ENCODE measurements at regions not wholly inside any gene's neighbourhood (a gene's known extent, or its start where the extent isn't known, plus 50 kb on each side); places are given as distances from the start of the nearest gene placed in this dataset.

DNA sequence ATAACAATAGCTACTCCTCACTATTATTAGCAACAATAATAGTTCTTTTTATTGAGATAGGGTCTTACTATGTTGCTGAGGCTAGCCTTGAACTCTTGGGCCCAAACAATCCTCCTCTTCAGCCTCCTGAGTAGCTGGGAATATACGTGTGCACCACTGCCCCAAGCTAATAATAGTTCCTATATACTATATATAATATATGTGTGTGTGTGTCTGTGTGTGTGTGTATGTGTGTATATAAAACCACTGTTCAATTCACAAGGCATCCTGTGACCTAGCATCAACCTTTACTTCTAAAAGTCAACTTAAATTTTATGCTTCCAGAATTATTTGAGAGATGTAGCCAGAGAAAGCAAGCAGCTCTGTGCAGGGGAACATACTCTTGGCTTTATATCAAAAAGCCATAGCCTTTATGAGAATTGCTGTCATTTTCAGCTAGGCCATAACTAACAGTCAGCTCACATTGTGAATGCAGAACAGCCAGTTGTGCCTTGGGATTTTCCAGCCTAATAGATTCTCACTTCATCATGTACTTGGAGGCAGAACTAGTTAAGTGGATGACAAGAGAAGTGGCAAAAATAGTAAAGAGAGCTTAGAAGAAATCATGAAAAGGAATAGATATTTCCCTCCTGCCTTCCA is 665.5 kb downstream of the NYAP2 start:
- no peaks in the 10 kb centered on the region for H3K79me2 ChIP-seq (ENCODE audit: low read length)
- no peaks in the 10 kb centered on the region for H3K27me3 ChIP-seq (ENCODE audit: low read length)
- H3K4me1 ChIP-seq (ENCODE audit: low read length), result no peaks in the 10 kb centered on the region
- no peak overlapping the region for H3K9ac ChIP-seq (ENCODE audit: low read length)
- no peaks in the 10 kb centered on the region for H3K9me3 ChIP-seq (ENCODE audit: low read length)
- no peaks in the 10 kb centered on the region for H3K36me3 ChIP-seq (ENCODE audit: insufficient read depth, low read length)
- DNase-seq, result no peak
- no peak overlapping the region for H3K4me3 ChIP-seq (ENCODE audit: low read length)
- H2AFZ ChIP-seq (ENCODE audit: low read length), result no peak overlapping the region
- no peaks in the 10 kb centered on the region for H3K9me2 ChIP-seq (replicated peaks; ENCODE audit: insufficient read depth, low read length)
- no peak overlapping the region for H3K27ac ChIP-seq (ENCODE audit: low read length)
- H4K20me1 ChIP-seq (ENCODE audit: insufficient read depth, low read depth, low read length), result no peaks in the 10 kb centered on the region
- no peak overlapping the region for H3K4me2 ChIP-seq (ENCODE audit: low read depth, low read length, poor library complexity, severe bottlenecking)

DNA sequence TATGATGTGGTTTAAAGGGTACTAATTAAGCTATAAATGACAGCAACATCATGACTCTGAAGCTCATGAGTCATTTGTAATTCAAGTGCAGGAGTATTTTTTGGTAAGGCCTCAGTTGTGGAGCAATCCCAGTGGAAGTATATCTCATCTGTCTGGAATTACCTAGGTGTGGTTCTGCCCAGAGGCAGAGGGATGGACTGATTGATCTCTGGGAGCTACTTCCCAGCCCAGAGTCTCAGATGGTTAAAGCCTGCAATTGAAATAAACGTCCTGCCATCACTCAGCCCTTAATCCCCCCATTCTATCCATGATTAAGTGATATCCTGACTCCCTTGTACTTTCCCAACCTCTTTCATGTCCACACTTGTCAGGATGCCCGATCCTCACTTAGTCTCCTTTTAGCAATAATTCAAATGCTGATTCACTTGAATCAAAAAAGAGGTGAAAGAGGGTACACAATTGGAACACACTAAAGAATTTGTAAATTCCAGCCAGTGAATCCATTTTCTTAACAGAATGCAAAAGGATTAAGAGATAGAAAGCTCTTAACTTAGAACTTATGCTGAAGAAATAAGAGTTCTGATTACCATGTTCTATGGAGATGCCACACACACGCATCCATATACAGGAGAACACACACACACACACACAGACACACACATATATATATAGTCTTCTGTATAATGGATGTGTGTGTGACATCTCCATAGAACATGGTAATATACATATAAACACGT is 664.4 kb downstream of the NYAP2 start:
- no peak for DNase-seq
- H3K36me3 ChIP-seq (ENCODE audit: insufficient read depth, low read length), result no peaks in the 10 kb centered on the region
- H3K4me3 ChIP-seq (ENCODE audit: low read length), result no peak overlapping the region
- H3K9ac ChIP-seq (ENCODE audit: low read length), result no peak overlapping the region
- no peaks in the 10 kb centered on the region for H3K79me2 ChIP-seq (ENCODE audit: low read length)
- no peaks in the 10 kb centered on the region for H3K4me1 ChIP-seq (ENCODE audit: low read length)
- H4K20me1 ChIP-seq (ENCODE audit: insufficient read depth, low read depth, low read length), result no peaks in the 10 kb centered on the region
- no peaks in the 10 kb centered on the region for H3K27me3 ChIP-seq (ENCODE audit: low read length)
- no peak overlapping the region for H3K4me2 ChIP-seq (ENCODE audit: low read depth, low read length, poor library complexity, severe bottlenecking)
- H3K9me2 ChIP-seq (replicated peaks; ENCODE audit: insufficient read depth, low read length), result no peaks in the 10 kb centered on the region
- H2AFZ ChIP-seq (ENCODE audit: low read length), result no peak overlapping the region
- H3K27ac ChIP-seq (ENCODE audit: low read length), result no peak overlapping the region
- no peaks in the 10 kb centered on the region for H3K9me3 ChIP-seq (ENCODE audit: low read length)

DNA sequence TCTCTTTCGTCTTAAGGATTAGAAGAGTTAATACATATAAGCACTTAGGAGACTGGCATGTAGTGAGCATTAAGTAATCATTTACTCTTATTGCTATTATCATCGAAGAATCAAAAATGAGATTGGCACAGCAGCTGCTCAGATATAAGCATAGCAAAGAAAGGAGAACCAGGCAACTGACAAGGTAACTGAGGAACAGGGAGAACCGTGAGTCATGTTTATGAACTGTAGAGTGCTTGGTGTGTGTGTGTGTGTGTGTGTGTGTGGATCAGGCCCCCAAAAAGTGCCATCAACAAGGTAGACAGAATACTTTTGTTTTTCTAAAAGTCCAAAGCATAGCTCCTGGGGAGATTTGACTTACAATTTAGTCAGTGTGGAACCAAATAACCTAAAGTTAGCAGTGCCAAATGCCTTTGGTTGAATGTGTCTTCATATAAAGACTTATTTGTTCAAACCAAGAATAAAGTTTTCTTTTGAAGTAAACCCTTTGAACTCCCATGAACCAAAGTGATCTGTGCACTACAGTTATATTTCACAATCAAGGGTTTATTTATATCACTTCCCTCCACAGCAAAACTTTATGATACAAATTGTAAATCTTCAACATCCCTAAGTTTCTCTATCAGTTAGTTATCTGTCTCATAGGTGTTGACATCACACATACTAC is 660.6 kb downstream of the NYAP2 start:
- H3K27ac ChIP-seq (ENCODE audit: low read length), result no peak overlapping the region

DNA sequence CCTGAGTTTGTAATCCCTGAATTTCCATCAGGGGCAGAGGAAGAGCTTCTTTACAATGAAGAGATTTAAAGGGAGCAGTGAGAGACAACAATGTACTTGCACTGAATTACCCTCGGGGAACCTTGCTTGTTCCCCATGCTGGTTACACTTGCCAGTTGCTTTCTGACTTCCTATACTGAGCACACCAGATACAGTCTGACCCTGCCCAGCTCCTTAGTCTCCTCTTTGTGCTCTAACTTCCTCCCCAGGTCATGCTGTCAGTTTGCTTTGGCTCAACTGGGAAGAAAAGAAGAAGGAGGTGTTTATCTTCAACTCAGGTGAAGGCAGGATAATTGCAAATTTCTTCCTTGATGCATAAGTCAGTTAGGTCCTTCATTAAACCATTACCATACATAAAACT is 658.4 kb downstream of the NYAP2 start:
- DNase-seq, result no peak

More for the DNA sequence above, 660.6 kb downstream of the NYAP2 start:
- H2AFZ ChIP-seq (ENCODE audit: low read length), result no peak overlapping the region
- no peaks in the 10 kb centered on the region for H3K4me1 ChIP-seq (ENCODE audit: low read length)
- DNase-seq, result no peak
- H3K36me3 ChIP-seq (ENCODE audit: insufficient read depth, low read length), result no peaks in the 10 kb centered on the region
- no peaks in the 10 kb centered on the region for H3K27me3 ChIP-seq (ENCODE audit: low read length)
- no peaks in the 10 kb centered on the region; the same call in 1 of the 2 replicates for H3K9me3 ChIP-seq (ENCODE audit: low read length)
- H3K9ac ChIP-seq (ENCODE audit: low read length), result no peak overlapping the region
- H3K4me2 ChIP-seq (ENCODE audit: low read depth, low read length, poor library complexity, severe bottlenecking), result no peak overlapping the region
- H4K20me1 ChIP-seq (ENCODE audit: insufficient read depth, low read depth, low read length), result no peaks in the 10 kb centered on the region
- no peaks in the 10 kb centered on the region for H3K9me2 ChIP-seq (replicated peaks; ENCODE audit: insufficient read depth, low read length)
- H3K4me3 ChIP-seq (ENCODE audit: low read length), result no peak overlapping the region
- H3K79me2 ChIP-seq (ENCODE audit: low read length), result no peaks in the 10 kb centered on the region

DNA sequence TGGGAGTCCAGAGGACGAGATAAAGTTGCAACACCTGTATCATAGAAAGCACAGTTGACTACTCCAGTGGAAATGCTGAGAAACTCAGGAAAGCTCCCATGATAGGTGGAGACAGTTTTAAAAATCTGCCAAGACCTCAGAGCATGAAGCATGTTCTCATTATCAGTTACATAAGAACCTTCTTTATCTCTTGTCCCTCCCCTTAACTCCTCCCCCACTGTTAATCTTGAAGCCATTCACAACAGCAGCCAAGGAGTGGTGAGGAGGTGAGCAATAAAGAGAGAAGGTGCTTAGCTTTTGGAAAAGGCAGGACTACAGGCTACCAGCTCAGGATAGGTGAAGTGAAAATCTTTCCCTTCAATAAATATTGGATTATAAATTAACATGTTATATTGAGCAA is 657.9 kb downstream of the NYAP2 start:
- no peak overlapping the region for H2AFZ ChIP-seq (ENCODE audit: low read length)

More for the DNA sequence above, 658.4 kb downstream of the NYAP2 start:
- Histone ChIP-seq H3K9me3 (ENCODE audit: low read length) (no peaks in the 10 kb centered on the region; the same call in 1 of the 2 replicates), H3K36me3 (ENCODE audit: insufficient read depth, low read length) (no peaks in the 10 kb centered on the region), H3K9me2 (replicated peaks; ENCODE audit: insufficient read depth, low read length) (no peaks in the 10 kb centered on the region), H3K27me3 (ENCODE audit: low read length) (no peaks in the 10 kb centered on the region), H3K79me2 (ENCODE audit: low read length) (no peaks in the 10 kb centered on the region), H2AFZ (ENCODE audit: low read length) (no peak overlapping the region), H3K9ac (ENCODE audit: low read length) (no peak overlapping the region), H3K4me3 (ENCODE audit: low read length) (no peak overlapping the region), H3K27ac (ENCODE audit: low read length) (no peak overlapping the region), H3K4me1 (ENCODE audit: low read length) (no peaks in the 10 kb centered on the region), H4K20me1 (ENCODE audit: insufficient read depth, low read depth, low read length) (no peaks in the 10 kb centered on the region), H3K4me2 (ENCODE audit: low read depth, low read length, poor library complexity, severe bottlenecking) (no peak overlapping the region)

DNA sequence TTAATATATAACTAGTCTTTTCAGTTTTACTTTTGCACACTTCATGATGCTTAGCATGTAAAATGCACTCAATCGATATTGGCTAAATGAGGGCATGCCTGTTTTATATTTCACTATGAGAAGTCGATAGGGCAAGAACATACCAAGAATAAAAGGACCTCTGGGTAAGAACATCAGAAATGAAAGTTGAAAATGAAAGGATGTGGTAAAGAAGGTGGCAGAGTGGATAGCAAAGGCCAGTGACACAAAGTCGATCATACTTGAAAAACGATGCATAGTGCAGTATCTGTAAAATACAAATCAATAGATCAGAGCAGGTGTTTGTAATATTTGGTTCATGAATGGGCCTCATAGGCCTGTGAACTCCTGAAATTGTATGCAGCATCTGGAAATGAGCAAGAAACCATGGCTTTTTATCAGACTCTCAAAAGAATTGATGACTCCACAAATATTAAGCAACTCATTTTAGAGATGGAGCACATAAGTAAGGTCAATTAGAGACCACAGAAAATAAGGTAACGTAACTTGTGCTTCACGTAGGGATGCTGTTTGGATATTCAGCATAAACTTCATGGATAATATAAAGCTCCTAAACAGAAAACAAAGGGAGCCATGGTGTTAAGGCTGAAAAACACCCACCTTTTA is 653.4 kb downstream of the NYAP2 start:
- H3K36me3 ChIP-seq (ENCODE audit: insufficient read depth, low read length), result no peaks in the 10 kb centered on the region
- H2AFZ ChIP-seq (ENCODE audit: low read length), result no peak overlapping the region
- no peaks in the 10 kb centered on the region for H4K20me1 ChIP-seq (ENCODE audit: insufficient read depth, low read depth, low read length)
- no peaks in the 10 kb centered on the region for H3K4me1 ChIP-seq (ENCODE audit: low read length)
- H3K27me3 ChIP-seq (ENCODE audit: low read length), result no peaks in the 10 kb centered on the region
- H3K4me3 ChIP-seq (ENCODE audit: low read length), result no peak overlapping the region
- no peak overlapping the region for H3K4me2 ChIP-seq (ENCODE audit: low read depth, low read length, poor library complexity, severe bottlenecking)
- no peaks in the 10 kb centered on the region for H3K79me2 ChIP-seq (ENCODE audit: low read length)
- no peaks in the 10 kb centered on the region for H3K9me2 ChIP-seq (replicated peaks; ENCODE audit: insufficient read depth, low read length)
- H3K27ac ChIP-seq (ENCODE audit: low read length), result no peak overlapping the region
- no peak overlapping the region for H3K9ac ChIP-seq (ENCODE audit: low read length)
- DNase-seq, result no peak
- no peaks in the 10 kb centered on the region; the same call in 1 of the 2 replicates for H3K9me3 ChIP-seq (ENCODE audit: low read length)

More for the DNA sequence above, 657.9 kb downstream of the NYAP2 start:
- H3K4me3 ChIP-seq (ENCODE audit: low read length), result no peak overlapping the region
- no peaks in the 10 kb centered on the region for H4K20me1 ChIP-seq (ENCODE audit: insufficient read depth, low read depth, low read length)
- H3K9ac ChIP-seq (ENCODE audit: low read length), result no peak overlapping the region
- no peaks in the 10 kb centered on the region for H3K9me2 ChIP-seq (replicated peaks; ENCODE audit: insufficient read depth, low read length)
- no peaks in the 10 kb centered on the region for H3K36me3 ChIP-seq (ENCODE audit: insufficient read depth, low read length)
- no peaks in the 10 kb centered on the region for H3K27me3 ChIP-seq (ENCODE audit: low read length)
- no peaks in the 10 kb centered on the region for H3K79me2 ChIP-seq (ENCODE audit: low read length)
- H3K9me3 ChIP-seq (ENCODE audit: low read length), result no peaks in the 10 kb centered on the region; the same call in 1 of the 2 replicates
- H3K27ac ChIP-seq (ENCODE audit: low read length), result no peak overlapping the region
- no peak overlapping the region for H3K4me2 ChIP-seq (ENCODE audit: low read depth, low read length, poor library complexity, severe bottlenecking)
- H3K4me1 ChIP-seq (ENCODE audit: low read length), result no peaks in the 10 kb centered on the region
- no peak for DNase-seq

DNA sequence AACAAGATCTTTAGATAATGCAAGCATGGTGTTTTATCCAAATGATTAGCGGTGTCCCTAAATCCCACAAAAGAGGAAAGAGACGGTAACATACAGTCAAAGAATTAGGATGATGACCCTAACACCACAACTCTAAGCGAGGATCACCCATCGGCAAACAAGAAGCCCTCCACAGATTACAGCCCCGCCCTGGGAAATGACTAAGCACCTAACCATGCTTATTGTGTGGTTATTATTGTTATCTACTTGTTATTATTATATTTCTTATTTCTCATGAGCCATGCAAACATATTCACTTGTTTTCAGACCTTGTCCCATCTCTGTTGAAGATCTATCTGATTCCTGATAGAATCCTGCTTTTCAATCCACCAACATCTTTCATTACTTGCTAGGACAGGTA is 651.3 kb downstream of the NYAP2 start:
- H3K4me3 ChIP-seq (ENCODE audit: low read length), result no peak overlapping the region
- H3K79me2 ChIP-seq (ENCODE audit: low read length), result no peaks in the 10 kb centered on the region
- H2AFZ ChIP-seq (ENCODE audit: low read length), result no peak overlapping the region
- no peaks in the 10 kb centered on the region for H3K9me2 ChIP-seq (replicated peaks; ENCODE audit: insufficient read depth, low read length)
- no peaks in the 10 kb centered on the region for H3K4me1 ChIP-seq (ENCODE audit: low read length)
- no peak overlapping the region for H3K9ac ChIP-seq (ENCODE audit: low read length)
- no peak overlapping the region for H3K27ac ChIP-seq (ENCODE audit: low read length)
- no peaks in the 10 kb centered on the region for H3K36me3 ChIP-seq (ENCODE audit: insufficient read depth, low read length)
- H3K4me2 ChIP-seq (ENCODE audit: low read depth, low read length, poor library complexity, severe bottlenecking), result no peak overlapping the region
- no peaks in the 10 kb centered on the region for H3K27me3 ChIP-seq (ENCODE audit: low read length)
- no peak for DNase-seq
- H4K20me1 ChIP-seq (ENCODE audit: insufficient read depth, low read depth, low read length), result no peaks in the 10 kb centered on the region
- H3K9me3 ChIP-seq (ENCODE audit: low read length), result no peaks in the 10 kb centered on the region; the same call in 1 of the 2 replicates

DNA sequence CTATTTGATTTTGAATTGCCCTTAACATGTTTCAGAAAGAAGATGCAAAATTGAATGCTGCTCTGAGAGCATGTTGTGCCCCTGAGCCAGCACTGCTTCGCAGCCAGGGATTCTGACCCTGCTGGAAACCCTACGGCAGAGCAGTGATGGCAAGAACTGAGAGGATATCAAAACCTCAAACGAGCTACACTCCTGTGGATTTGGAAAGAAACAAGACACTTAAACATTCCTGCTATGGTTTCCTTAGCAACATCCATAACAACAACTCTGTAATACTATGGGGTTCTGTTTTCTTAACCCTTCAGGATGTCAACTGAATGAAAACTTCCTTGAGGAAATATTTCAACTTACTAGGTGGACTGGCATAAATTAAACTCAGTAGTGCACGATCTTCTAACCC is 649.1 kb downstream of the NYAP2 start:
- Histone ChIP-seq H3K4me2 (ENCODE audit: low read depth, low read length, poor library complexity, severe bottlenecking) (no peak overlapping the region), H3K9ac (ENCODE audit: low read length) (no peak overlapping the region), H3K9me3 (ENCODE audit: low read length) (no peaks in the 10 kb centered on the region; the same call in 1 of the 2 replicates), H3K4me1 (ENCODE audit: low read length) (no peaks in the 10 kb centered on the region), H3K36me3 (ENCODE audit: insufficient read depth, low read length) (no peaks in the 10 kb centered on the region), H4K20me1 (ENCODE audit: insufficient read depth, low read depth, low read length) (no peaks in the 10 kb centered on the region), H3K27ac (ENCODE audit: low read length) (no peak overlapping the region), H3K27me3 (ENCODE audit: low read length) (no peaks in the 10 kb centered on the region), H2AFZ (ENCODE audit: low read length) (no peak overlapping the region), H3K4me3 (ENCODE audit: low read length) (no peak overlapping the region), H3K9me2 (replicated peaks; ENCODE audit: insufficient read depth, low read length) (no peaks in the 10 kb centered on the region), H3K79me2 (ENCODE audit: low read length) (no peaks in the 10 kb centered on the region)
- DNase-seq, result no peak
